ENCODE measurements at regions not wholly inside any gene's neighbourhood (a gene's known extent, or its start where the extent isn't known, plus 50 kb on each side); places are given as distances from the start of the nearest gene placed in this dataset.

DNA sequence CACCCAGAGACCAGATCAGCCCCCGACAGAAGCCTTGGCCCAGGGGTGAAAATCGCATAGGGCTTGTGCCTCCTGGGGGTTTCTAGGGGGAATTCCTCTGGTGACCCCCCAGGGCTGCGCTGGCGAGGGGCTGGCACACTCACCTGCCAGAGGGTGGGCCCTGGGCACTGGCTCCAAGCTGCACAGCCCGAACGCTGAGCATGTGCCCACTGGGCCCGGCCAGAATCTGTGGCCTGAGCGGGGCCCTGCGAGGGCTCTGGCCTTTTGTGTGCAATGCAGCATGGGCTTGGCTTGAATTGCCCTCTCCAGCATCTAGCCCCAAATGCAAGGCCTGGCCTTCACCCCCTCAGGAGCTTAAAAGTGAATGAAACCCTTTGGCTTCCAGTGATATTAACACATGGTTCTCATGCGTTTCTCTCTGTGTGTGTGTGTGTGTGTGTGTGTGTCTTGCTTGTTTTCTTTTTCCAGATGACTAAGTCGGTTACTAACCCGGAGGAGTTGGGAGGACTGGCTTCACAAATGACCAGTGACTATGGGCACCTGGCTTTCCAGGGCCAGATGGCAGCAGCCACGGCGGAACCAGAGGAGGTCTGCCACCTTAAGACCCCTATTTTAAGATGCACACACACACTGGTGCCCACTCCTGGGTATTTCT, 259.1 kb upstream of the TPM1 start:
- no peaks in the 10 kb centered on the region for H3K36me3 ChIP-seq (ENCODE audit: insufficient read depth, low read length)
- no peak overlapping the region for H3K9ac ChIP-seq (ENCODE audit: low read length)
- no peaks in the 10 kb centered on the region for H3K27me3 ChIP-seq (ENCODE audit: insufficient read depth, low read depth, low read length)
- H3K9me3 ChIP-seq (ENCODE audit: low read length) = no peaks in the 10 kb centered on the region
- no peak for TF ChIP-seq TAF1 (IDR thresholded peaks at IDR 0.05; ENCODE audit: low read depth)
- TF ChIP-seq EZH2 (IDR thresholded peaks at IDR 0.05; ENCODE audit: borderline replicate concordance, insufficient read depth, low read length, poor library complexity, severe bottlenecking) = no peak
- no peak for TF ChIP-seq MXI1 (conservative IDR thresholded peaks at IDR 0.05; ENCODE audit: poor library complexity, severe bottlenecking)
- TF ChIP-seq EP300 (conservative IDR thresholded peaks at IDR 0.05; ENCODE audit: poor library complexity, severe bottlenecking) = no peak
- no peak for TF ChIP-seq RAD21 (conservative IDR thresholded peaks at IDR 0.05)
- TF ChIP-seq, protein P1, sequence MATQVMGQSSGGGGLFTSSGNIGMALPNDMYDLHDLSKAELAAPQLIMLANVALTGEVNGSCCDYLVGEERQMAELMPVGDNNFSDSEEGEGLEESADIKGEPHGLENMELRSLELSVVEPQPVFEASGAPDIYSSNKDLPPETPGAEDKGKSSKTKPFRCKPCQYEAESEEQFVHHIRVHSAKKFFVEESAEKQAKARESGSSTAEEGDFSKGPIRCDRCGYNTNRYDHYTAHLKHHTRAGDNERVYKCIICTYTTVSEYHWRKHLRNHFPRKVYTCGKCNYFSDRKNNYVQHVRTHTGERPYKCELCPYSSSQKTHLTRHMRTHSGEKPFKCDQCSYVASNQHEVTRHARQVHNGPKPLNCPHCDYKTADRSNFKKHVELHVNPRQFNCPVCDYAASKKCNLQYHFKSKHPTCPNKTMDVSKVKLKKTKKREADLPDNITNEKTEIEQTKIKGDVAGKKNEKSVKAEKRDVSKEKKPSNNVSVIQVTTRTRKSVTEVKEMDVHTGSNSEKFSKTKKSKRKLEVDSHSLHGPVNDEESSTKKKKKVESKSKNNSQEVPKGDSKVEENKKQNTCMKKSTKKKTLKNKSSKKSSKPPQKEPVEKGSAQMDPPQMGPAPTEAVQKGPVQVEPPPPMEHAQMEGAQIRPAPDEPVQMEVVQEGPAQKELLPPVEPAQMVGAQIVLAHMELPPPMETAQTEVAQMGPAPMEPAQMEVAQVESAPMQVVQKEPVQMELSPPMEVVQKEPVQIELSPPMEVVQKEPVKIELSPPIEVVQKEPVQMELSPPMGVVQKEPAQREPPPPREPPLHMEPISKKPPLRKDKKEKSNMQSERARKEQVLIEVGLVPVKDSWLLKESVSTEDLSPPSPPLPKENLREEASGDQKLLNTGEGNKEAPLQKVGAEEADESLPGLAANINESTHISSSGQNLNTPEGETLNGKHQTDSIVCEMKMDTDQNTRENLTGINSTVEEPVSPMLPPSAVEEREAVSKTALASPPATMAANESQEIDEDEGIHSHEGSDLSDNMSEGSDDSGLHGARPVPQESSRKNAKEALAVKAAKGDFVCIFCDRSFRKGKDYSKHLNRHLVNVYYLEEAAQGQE (IDR thresholded peaks at IDR 0.05; ENCODE audit: borderline replicate concordance) = no peak
- no peak for TF ChIP-seq SMC3 (conservative IDR thresholded peaks at IDR 0.05; ENCODE audit: poor library complexity)
- no peak for TF ChIP-seq POLR2AphosphoS5 (IDR thresholded peaks at IDR 0.05)
- no peak for TF ChIP-seq CTCF (IDR thresholded peaks at IDR 0.05; ENCODE audit: poor library complexity, severe bottlenecking)
- no peak overlapping the region for H3K4me2 ChIP-seq (ENCODE audit: low read length)
- no peaks in the 10 kb centered on the region for H3F3A ChIP-seq (ENCODE audit: insufficient read depth, low read length, poor library complexity, severe bottlenecking)
- no peaks in the 10 kb centered on the region for H3K9me2 ChIP-seq (ENCODE audit: insufficient read depth, low read length)
- no peaks in the 10 kb centered on the region for H3K79me2 ChIP-seq (replicated peaks; ENCODE audit: insufficient read depth, low read length)
- no peak overlapping the region for H2AFZ ChIP-seq (ENCODE audit: low read depth, low read length)
- no peak overlapping the region for H3K27ac ChIP-seq (ENCODE audit: low read length)
- H4K20me1 ChIP-seq (ENCODE audit: insufficient read depth) = no peaks in the 10 kb centered on the region
- no peak overlapping the region for H3K4me3 ChIP-seq (ENCODE audit: low read length)

DNA sequence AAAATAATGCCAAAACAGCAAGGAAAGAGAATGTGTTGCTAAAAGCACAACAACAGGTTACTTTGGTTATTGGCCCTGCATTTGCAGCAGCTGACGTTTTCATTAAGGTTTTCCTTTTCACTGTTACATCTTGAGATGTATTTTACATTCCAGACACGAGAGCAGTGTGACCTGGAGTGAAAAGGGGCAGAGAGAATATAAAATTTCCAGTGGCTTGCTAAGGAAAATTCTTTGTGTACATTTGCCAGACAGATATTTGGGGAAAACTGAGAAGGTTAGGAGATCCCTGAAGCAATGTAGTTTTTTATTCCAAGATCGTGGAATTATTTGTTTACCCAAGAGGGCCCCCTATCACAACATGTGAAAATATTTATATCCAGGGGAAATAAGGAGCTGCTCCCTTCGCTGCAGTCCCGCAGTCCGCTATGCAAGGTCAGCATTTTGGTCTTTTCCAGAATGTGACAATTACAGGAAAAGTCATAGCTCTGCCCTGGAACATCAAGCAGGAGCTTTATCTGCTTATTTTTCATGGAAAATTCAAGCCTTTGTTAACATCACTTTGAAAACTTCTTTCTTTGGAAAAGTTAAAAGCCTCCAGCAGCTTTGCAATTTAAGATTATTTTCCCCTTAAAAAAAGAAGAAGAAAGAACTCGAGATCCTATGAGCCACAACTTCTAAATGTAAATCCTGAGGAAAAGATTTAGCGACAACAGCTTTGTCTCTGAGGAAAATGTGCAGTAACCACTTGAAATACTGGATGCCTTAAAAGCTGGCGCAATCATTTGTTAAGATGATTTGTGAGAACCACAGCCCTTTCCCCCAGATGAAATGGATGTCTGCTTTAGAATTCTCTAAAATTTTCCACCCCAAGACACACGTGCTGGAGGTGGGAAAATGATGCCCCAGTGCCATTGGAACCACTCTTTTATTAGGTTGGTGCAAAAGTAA, 256.4 kb upstream of the TPM1 start:
- Histone ChIP-seq H3K9me3 (ENCODE audit: low read length) (no peaks in the 10 kb centered on the region), H3K9me2 (ENCODE audit: insufficient read depth, low read length) (no peaks in the 10 kb centered on the region), H3K79me2 (replicated peaks; ENCODE audit: insufficient read depth, low read length) (no peaks in the 10 kb centered on the region), H4K20me1 (ENCODE audit: insufficient read depth) (no peaks in the 10 kb centered on the region), H3K27ac (ENCODE audit: low read length) (no peak overlapping the region), H3F3A (ENCODE audit: insufficient read depth, low read length, poor library complexity, severe bottlenecking) (no peaks in the 10 kb centered on the region), H3K36me3 (ENCODE audit: insufficient read depth, low read length) (no peaks in the 10 kb centered on the region), H3K4me3 (ENCODE audit: low read length) (no peak overlapping the region), H2AFZ (ENCODE audit: low read depth, low read length) (no peak overlapping the region), H3K27me3 (ENCODE audit: insufficient read depth, low read depth, low read length) (no peaks in the 10 kb centered on the region), H3K9ac (ENCODE audit: low read length) (no peak overlapping the region), H3K4me2 (ENCODE audit: low read length) (no peak overlapping the region)
- TF ChIP-seq, protein P1 (IDR thresholded peaks at IDR 0.05; ENCODE audit: borderline replicate concordance) = no peak
